ENCODE measurements at regions not wholly inside any gene's neighbourhood (a gene's known extent, or its start where the extent isn't known, plus 50 kb on each side); places are given as distances from the start of the nearest gene placed in this dataset.
A peak's percentile ranks its signal among the peaks of the same experiment; 100 is the strongest.

DNA sequence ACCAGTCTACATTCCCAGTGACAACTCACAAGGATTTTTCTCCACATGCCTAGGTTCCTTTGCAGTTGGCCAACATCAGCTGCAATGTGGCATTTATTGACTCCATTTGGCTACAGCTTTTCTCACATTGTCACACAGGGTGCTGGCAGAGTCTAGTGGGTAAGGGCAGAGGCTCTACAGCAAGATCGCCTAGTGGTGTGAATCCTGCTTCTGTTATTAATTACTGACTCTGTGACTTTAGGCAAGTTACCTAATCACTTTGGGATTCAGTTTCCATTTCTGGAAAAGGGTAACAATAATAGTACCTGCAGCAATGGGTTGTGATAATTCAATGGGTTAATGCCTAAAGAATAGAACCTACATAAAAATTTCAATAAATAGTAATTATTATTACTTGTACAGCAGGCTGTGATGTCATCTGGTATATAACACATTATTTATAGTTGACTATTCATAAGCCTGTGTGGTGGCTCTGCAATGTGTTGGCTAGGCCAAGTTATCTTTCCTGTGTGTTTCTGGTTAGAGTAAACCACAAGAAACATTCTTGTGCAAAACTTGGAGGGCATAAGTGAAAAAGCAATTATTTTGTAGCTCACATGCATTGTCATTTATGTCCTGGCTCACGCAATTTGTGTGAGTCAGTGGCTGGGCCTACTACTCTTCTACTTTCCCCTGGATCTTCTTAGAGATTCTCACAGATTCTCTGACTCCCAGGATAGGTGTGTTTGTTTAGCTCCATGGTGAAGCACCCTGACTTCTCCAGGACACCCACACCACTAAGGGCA lies 59.5 kb downstream of the PTGS2 start:
- DNase-seq = no peak

DNA sequence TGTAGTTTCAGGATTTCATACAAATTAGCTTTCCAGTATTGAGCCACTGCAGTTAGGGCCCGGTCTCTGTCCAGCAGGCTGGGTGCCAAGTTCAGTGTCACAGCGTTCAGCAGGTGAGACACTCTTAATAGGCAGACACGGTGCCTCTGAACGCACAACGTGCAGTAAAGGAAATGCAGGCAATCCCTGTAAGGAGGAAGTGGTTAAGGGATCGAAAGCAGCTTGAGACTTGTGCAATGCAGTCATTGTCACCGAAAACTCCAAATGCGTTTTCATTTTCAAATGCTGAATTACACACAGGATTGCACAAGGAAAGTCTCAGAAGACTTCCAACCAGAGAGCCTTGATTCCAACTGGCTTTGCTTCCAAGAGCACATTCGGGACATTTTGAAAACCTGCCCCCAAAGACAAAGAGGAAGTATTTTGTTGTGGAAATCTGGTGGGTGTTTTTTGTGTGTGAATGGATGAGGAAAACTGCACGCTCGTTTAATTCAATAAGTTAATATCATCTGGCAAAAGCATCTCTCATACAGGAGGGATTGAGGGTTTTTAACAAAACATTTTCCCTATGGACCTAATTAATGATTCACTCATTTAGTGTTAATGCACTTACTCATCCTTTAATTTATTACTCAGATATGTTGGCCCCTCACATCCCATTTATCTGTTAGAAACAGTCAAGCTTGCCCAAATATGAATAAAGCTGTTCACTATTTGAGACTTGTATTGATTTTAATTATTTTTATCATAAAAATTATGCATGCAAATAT lies 61.6 kb downstream of the PTGS2 start:
- DNase-seq = peak; percentile 14

DNA sequence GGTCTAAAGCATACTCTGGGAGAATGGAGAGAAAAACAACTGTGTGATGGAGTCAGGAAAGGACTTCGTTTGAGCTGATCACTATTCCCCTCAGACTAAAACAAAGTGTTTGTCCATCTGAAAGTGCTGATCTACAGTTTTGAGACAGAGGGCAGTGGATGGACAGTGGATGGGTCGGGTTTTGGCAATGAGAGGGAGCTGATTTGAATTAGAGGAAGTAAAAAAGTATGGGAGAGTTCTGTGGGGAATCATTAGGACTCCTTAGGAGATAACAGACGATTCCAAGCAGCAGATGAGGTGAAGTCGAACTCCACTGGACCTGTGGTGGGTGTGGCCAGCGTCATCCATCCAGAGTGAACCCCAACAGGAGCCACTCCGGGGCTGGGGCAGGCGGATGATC lies 62.3 kb downstream of the PTGS2 start:
- DNase-seq = no peak

DNA sequence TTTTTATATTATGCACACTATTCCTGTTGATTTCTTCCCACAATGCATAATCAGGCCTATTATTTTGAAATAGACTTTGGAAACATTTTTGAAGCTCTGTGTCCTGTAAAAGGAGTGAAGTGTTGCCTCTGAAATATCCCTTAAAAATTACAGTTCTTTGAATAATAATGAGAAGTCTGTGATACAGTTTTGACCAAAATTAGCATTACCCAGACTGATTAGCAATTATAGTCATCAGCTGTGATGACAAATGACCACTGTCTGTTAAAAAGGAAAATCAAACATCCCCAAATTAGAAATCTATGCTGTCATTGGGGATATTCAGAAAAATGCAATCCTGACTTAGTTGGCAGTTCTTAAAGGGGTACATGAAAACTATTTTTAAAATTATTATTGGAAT lies 63.7 kb downstream of the PTGS2 start:
- DNase-seq = no peak

DNA sequence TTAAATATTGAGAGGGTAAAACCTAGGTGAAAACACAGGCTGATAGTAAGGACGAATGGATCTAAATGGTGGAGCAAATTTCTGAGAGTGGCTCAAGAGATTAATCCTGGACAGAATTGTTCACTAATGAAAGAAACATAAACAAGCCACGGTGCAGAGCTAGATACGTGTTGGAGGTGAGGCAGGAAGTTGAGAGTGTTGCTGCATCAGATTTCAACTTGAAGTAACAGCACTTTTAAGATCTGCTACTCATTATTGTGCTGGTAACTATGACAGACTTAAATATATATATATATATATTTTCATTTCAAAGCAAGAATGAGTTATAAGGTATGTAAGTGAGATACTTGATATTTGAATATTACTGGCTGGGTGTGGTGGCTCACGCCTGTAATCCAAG lies 64.9 kb downstream of the PTGS2 start:
- no peak for DNase-seq

DNA sequence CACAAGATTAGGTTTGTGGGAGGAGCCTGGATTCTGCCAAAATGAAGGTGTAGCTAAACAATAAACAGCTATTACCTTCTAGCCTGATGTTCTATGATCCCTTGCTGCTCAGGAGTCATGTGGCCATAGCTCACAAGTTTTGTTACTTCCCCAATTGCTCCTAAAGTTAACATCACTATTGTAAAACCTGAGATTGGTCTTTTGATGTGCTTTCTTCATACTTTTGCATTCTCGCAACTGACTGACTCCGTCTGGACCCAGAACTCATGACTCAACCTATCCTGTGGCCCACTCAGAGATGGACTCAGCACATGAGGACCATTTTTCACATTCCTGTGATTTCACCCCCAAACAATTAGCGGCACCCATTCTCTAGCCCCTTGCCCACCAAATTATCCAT lies 69.1 kb downstream of the PTGS2 start:
- DNase-seq = no peak

DNA sequence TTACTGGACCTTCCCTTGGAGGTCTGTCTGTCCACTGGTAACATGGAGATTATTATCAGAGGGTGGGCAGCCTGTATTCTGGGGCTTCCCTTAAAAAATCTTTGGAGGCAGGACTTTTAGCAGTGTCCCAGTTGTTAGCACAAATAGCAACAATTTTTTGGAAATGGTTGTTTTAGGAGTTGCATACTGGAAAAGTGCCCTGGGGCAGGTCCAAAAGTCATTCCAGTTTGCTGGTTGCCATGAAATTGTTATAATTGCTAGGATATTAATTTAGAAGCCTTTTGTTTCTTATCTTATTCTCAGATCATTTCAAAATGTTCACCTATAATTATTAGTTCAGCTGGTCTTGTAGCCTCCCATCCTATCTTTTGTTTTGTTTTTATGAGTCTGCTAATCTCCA lies 71.0 kb downstream of the PTGS2 start:
- DNase-seq = no peak

DNA sequence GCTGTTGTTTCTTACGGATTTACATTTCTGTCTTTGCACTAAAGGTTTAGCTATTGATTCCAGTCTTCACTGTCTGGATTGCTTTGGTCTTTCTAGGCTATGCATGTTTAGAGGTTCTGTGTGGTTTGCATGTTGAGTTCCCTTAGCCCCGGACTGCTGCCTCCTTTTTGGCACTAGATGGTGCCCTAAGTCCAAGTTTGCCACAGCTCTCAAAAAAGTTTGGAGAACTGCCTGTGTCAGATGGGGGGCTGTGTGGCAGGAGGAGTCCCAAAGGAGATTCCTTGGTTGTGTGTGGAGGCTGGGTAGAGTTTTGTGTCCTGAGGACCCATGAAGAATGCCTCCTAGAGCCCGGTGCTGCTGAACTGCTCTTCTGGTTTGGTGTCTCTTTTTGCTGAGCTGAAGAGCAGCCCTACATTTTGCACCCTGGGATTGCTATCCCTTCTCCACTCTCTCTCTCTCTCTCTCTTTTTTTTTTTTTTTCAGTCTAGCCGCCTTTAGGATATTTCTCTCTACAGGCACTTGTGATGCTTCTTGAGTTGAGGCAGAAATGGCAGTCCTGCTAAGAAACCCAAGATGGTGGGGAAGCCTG lies 74.4 kb downstream of the PTGS2 start:
- peak; percentile 29 for DNase-seq

DNA sequence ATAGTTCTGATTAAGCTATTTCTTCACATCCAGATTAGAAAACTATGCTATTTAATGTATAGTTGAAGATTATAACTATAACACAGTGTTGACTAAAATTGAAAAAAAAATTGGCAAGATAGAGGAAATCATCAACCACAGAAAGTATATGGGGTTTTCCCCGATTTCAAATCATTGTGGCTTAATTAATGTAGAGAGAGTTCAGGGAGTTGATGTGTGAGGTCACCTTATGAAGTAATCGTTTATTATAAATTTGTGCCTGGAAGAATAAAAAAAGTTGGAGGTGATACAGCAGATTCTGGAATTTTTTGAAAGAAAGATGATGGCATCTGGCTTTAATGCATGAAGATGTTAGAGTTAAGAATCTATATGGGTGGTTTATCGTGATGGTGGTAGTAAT lies 84.3 kb downstream of the PTGS2 start:
- no peak for DNase-seq

DNA sequence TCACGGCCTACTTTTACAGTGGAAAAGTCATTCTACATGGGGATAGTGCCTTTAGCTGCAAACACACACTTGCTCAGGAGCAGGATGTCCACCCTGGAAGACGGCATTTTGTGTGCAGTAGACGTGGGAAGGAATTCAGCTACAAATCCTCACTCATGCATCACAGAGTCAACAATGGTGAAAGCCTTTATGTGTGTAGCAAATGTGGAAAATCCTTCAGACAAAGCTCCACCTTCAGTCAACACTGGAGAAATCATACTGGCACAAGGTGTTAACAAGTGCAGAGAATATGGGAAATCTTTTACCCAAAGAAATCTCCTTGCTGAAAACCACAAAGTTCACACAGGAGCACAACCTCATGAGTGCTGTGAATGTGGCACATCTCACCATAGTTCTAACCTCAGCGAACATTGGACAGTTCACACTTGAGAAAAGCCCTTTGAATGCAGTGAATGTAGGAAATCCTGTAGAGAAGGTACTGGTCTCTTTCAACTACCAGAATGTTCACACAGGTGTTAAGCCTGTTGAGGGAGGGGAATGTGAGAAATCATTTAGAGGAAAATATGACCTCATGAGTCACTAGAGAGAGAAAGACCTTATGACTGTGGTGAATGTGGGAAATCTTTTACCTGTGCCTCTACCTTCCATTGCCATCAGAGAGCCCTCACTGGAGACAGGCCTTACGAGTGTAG lies 101.8 kb downstream of the PTGS2 start:
- DNase-seq = no peak

DNA sequence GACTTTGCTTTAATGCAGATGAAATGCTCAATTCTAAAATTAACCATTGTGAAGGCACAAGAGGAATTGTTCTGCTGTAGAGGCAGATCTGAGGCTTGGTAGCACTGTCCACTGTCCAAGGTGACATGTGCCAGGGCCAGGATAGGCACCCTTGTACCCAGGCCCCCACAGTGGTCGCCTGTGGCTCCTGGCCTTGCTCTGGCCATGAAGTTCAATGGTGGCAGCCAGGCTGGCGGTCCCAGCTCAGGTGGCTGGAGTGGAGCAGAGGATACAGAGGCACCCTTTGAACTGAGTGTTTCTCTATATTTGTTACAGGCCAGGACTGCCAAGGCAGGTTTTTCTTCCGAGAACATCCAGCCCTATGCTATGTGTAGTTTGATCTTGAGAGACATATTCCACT lies 102.6 kb downstream of the PTGS2 start:
- no peak for DNase-seq

DNA sequence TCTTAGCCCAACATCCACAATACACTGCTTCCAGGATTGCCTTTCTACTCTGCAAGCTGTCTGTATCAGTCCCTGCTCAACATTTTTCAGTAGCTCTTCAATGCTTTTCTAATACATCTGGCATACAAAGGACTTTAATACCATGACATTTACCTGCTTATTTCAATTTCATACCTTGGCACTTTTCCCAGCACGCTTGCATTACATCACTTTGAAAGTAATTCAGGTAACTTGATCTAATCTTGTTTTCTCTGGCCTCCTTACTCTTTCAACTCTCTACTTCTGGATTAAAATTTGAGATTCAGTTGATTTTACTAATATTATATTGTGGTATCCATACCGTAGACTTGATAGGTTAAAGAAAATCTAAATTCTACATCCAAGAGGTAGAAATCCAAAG lies 103.0 kb downstream of the PTGS2 start:
- no peak for DNase-seq

DNA sequence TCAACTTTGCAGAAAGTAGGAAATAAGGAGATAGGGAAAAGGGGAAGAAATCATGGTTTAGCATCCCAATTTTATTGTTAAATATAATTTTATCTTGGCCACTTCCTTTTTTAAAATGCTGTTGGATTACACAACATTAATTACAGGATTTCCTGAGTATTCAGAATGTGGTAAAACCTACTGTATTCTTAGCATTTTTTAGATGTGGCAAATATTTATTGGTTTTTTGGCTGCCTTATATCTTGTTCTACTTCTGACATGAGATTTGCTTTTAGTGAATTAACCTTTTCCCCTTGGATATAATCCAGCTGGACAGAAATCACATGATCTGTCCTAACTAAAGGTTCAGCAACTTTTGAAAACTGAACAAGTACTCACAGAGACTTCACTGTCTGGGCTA lies 104.9 kb downstream of the PTGS2 start:
- DNase-seq = no peak

DNA sequence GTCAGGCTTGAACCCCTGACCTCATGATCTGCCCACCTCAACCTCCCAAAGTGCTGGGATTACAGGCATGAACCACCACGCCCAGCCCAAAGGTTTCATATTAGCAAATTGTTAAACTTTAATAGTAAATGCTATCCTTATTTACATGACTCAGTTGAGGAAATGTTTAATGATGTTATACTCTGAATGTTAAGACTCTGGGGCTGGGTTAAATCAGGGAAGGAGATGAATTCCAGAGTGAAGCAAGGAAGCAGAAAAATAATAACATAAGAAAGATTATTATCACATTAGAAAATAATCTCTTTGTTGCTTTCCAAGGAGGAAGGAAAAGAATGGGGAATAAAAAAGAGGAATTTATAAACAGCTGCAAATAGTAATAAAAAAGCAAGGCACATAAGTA lies 105.3 kb downstream of the PTGS2 start:
- DNase-seq = no peak

DNA sequence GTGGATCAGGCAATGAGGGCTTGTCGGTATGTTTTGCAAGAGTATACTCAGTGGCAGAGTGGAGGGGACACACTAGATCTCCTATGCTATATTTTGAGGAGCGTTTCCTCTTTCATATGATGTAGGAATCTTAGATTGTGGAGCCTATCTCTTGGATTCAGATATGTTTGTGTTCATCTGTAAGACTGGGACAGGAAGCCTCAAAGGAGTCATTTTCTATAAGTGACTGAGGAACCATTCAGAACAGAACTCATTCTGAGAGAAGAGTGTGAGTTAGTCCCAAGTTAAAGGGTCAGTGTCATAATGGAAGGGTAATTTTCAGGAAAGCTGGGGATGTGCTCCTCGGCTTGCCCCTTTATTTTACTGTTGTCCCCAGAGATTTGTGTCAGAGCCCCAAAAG lies 107.7 kb downstream of the PTGS2 start:
- no peak for DNase-seq

DNA sequence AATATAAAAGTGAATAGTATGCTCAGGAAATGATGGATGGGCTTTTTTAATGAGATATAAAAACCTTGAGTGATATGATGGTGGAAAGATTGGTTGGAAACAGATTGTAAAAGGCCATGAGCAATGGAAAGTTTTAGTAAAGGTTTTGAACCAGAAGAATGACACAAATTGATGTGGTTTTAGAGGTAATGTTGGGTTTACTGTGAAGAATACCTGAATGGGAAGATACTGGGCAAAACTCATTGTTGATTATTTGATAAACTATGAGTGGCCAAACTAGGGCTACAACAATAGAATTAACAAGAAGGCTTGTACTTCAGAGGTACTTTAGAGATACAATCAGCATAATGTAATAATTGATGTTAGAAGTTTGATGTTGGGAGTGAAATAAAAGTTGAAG lies 108.5 kb downstream of the PTGS2 start:
- no peak for DNase-seq

DNA sequence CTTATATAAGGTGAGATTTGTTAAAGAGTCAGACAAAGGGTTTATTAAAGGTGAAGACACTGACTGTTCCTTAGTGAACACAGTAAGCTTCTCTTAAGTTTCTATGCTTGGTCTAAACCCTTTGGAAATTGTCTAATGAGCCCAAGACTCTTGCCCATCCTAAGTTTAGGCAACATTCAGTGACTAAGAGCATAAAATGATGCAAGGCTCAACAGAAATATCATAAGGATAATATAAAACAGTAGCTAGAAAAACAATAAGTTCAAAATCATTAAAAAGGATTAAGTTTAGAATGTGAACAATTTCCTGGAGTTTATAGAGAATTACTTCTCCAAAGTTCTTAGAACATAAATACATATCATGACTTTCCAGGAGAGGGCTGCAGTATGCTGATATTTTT lies 108.9 kb upstream of the PDC start:
- no peak for DNase-seq

DNA sequence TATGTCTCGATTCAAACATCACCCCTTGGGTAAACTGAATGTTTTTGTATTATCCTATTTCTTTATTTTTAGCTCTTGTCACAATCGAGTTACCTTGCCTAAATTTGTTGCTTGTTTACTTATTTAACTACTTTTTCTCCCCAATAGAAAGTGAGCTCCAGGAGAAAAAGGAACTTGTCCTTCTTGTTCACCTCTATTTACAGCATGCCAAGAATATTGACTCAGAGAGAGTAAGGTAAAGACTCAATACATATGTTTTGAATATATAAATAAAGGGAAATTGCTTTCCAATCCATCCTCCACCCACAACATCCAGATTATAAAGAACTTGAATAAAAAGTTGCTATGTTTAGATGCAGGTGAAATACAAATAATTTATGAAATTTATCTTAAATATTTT lies 107.3 kb upstream of the PDC start:
- DNase-seq = no peak

DNA sequence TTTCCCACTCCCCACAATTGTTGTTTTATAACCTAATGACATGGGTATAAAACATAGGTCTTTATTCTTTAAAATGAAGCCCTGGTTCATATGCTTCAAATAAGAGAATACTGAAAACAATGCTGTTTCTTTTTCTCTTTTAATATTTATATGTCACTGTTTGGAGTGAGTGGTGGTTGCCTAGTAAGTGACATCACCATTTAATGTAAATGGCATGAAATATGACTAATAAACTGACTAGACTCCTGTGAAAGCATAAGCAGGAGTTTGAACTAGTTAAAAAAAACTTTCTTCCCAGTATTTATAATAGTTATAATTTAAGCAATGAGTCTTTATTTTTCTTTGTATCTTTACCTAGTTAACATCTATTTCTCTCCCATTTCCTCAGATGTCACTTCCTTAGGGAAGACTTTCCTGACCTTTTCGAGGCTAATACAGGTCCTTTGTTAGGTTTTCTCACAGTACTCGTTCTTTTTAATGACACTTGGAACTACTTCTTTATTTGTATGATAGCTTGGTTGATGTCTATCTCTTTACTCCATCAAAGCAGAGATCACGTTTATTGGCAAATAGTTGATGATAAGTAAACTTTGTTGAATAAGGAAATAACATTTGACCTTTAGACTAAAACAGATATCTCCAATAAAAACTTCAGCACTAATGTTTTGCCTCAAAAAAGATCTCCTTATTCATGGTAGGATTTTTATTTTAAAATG lies 105.4 kb upstream of the PDC start:
- DNase-seq = no peak

DNA sequence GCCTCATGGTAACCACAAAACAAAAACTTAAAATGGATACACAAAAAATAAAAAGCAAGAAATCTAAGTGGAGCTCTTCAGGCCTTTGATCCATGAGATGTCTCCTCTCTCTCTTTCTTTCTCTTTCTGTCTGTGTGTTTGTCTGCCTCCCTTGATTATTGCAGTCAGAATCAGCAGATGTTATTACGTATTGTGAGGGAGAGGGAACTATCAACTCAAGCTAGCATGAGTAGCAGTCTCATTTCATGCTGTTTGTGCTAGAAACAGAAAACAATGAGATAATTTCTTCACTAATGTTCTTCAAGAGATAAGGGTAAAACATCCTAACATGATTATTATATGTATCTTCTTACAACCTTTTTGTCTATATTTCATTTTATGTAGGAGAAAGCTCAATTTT lies 103.7 kb upstream of the PDC start:
- DNase-seq = no peak

DNA sequence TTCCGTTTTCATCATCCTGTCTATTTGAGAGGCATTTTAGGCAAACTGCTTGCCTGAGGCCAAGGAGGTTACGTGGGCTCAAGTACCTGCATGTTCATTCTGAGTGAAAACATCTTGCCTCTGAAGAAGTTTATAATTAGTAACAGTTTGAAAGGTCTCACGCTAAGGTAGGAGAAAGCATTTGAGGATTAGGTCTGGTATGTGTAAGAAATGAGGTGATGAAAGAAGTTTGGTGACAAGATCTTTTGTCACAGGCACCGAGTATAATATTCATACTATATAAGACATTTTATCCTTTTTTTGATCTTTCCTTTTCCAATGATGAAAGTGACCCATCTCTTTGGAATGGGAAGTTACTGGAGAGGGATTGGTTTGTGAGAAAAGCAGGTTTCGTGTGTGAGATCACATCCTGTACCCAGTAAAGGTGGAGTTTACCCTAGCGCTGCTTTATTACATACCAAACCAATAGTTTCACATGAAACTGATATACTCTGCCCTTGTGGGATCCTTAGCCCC lies 98.7 kb upstream of the PDC start:
- DNase-seq = no peak

DNA sequence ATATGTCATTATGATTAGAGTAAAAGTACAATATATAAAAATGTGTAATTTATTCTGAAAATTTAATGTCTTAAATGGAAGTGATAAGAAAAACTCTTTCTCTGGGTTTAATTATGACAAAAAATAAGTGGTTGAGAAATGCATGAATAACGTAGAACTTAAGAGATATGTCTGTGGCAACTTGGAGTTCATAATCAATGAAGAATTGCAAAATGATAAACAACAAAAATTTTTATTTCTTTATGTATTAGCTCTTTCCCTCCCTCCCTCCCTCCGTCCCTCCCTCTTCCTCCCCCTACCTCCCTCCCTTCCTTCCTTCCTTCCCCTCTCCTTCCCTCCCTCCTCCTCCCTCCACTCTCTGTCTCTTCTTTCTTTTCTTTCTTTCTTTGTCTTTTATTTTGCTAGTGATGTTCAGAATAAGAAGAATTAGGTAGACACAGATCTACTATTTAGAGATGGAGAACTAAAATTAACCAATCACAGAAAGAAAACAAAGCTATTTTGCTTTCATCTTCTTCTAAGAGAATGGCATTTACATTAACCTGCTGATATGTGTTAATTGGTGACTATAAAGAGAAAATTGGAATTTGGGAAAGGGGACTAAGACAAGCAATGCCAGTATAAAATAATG lies 96.3 kb upstream of the PDC start:
- DNase-seq = no peak
